ENCODE measurements at regions not wholly inside any gene's neighbourhood (a gene's known extent, or its start where the extent isn't known, plus 50 kb on each side); places are given as distances from the start of the nearest gene placed in this dataset.
"Not testable (repeated sequence)": the region's sequence is repeated elsewhere in the genome, so short reads cannot be mapped to it uniquely, and the experiment has no call there.

- intact Hi-C loops (cut with DNase I) = no loop called here
- no peaks in the 10 kb centered on the region for H3K9me3 ChIP-seq
- no peak for ATAC-seq
- TF ChIP-seq, protein P1, sequence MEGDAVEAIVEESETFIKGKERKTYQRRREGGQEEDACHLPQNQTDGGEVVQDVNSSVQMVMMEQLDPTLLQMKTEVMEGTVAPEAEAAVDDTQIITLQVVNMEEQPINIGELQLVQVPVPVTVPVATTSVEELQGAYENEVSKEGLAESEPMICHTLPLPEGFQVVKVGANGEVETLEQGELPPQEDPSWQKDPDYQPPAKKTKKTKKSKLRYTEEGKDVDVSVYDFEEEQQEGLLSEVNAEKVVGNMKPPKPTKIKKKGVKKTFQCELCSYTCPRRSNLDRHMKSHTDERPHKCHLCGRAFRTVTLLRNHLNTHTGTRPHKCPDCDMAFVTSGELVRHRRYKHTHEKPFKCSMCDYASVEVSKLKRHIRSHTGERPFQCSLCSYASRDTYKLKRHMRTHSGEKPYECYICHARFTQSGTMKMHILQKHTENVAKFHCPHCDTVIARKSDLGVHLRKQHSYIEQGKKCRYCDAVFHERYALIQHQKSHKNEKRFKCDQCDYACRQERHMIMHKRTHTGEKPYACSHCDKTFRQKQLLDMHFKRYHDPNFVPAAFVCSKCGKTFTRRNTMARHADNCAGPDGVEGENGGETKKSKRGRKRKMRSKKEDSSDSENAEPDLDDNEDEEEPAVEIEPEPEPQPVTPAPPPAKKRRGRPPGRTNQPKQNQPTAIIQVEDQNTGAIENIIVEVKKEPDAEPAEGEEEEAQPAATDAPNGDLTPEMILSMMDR (IDR thresholded peaks at IDR 0.05) = no peak
- no peaks in the 10 kb centered on the region for H3K4me1 ChIP-seq
- 88 to 92% methylated on average over 7 of the region's 7 CpGs for WGBS, 2 donors
- no peak for DNase-seq
- no peaks in the 10 kb centered on the region for H3K27me3 ChIP-seq
- H3K27ac ChIP-seq = no peak overlapping the region
- no peaks in the 10 kb centered on the region for H3K36me3 ChIP-seq (replicated peaks in 1 of 2; ENCODE audit: insufficient read depth in 1 of 2, low read depth in 2 of 2)
- H3K4me3 ChIP-seq = no peak overlapping the region
Measured at GRCh38 chr3:144737281-144737680, 765.7 kb downstream of the DIPK2A start.

GRCh38 chr3:144743225-144743668, 771.6 kb downstream of the DIPK2A start:
- WGBS, 2 donors = 12 to 24% methylated on average over 1 of the region's 1 CpG
- intact Hi-C loops (cut with DNase I) = no loop called here
- Histone ChIP-seq H3K27me3 (no peaks in the 10 kb centered on the region), H3K36me3 (replicated peaks in 1 of 2; ENCODE audit: insufficient read depth in 1 of 2, low read depth in 2 of 2) (no peaks in the 10 kb centered on the region), H3K9me3 (no peaks in the 10 kb centered on the region), H3K4me1 (no peaks in the 10 kb centered on the region), H3K4me3 (no peak overlapping the region), H3K27ac (no peak overlapping the region)
- ATAC-seq (no peak), DNase-seq (no peak)
- TF ChIP-seq POLR2A (IDR thresholded peaks at IDR 0.05) = no peak
- TF ChIP-seq, protein P1 (IDR thresholded peaks at IDR 0.05) = no peak

- intact Hi-C loops (cut with DNase I) = no loop called here
- TF ChIP-seq, protein P1 (IDR thresholded peaks at IDR 0.05) = no peak
- TF ChIP-seq POLR2A (IDR thresholded peaks at IDR 0.05) = no peak
Measured at GRCh38 chr3:144744473-144744872, 772.9 kb downstream of the DIPK2A start.

DNA sequence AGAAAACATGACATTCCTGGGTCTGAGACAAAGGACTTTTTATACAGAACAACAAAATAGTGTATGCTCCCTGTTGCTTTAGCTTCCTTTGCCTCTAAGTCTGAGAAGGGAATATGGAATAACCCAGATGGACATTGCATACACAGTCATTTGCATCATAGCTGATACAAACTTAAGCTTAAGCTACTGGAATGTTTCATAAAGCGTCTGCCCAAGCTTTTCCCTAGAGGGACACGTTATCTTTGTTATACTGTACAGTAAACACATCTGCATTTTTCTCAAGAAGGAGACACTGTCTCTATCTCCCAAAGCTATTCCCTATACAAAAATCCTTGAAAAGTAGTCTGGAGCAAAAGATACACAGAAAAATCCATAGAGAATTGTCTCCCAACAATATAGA, 775.0 kb downstream of the DIPK2A start:
- DNase-seq = no peak
- WGBS, 2 donors = 30 to 44% methylated on average over 2 of the region's 2 CpGs
- intact Hi-C loops (cut with DNase I) = no loop called here
- Histone ChIP-seq H3K27ac (no peak overlapping the region), H3K27me3 (no peaks in the 10 kb centered on the region), H3K4me1 (no peaks in the 10 kb centered on the region), H3K9me3 (no peaks in the 10 kb centered on the region), H3K36me3 (replicated peaks in 1 of 2; ENCODE audit: insufficient read depth in 1 of 2, low read depth in 2 of 2) (no peaks in the 10 kb centered on the region), H3K4me3 (no peak overlapping the region)
- TF ChIP-seq, protein P1 (IDR thresholded peaks at IDR 0.05) = no peak
- TF ChIP-seq POLR2A (IDR thresholded peaks at IDR 0.05) = no peak
- ATAC-seq = no peak

More at GRCh38 chr3:144744473-144744872, 772.9 kb downstream of the DIPK2A start:
- no peaks in the 10 kb centered on the region for H3K27me3 ChIP-seq
- no peaks in the 10 kb centered on the region for H3K36me3 ChIP-seq (replicated peaks in 1 of 2; ENCODE audit: insufficient read depth in 1 of 2, low read depth in 2 of 2)
- ATAC-seq = no peak
- no peaks in the 10 kb centered on the region for H3K9me3 ChIP-seq
- no peak overlapping the region for H3K27ac ChIP-seq
- H3K4me3 ChIP-seq = no peak overlapping the region
- H3K4me1 ChIP-seq = no peaks in the 10 kb centered on the region
- WGBS, 2 donors = 65% methylated on average over 4 of the region's 4 CpGs
- DNase-seq = no peak

GRCh38 chr3:144749536-144750253, 778.1 kb downstream of the DIPK2A start:
- intact Hi-C loops (cut with DNase I); H3K27ac ChIP-seq; H3K4me3 ChIP-seq; DNase-seq; H3K4me1 ChIP-seq; H3K9me3 ChIP-seq; H3K27me3 ChIP-seq; ATAC-seq; H3K36me3 ChIP-seq (replicated peaks in 1 of 2; ENCODE audit: insufficient read depth in 1 of 2, low read depth in 2 of 2): not testable (repeated sequence)
- 95 to 98% methylated on average over 18 to 28 of the region's 38 CpGs for whole genome bisulfite sequencing, 2 donors

Data from body of pancreas (tissue), 4 donors.